H4 (cell line): ENCODE measurements at regions not wholly inside any gene's neighbourhood (a gene's known extent, or its start where the extent isn't known, plus 50 kb on each side); places are given as distances from the start of the nearest gene placed in this dataset.
"Not testable (repeated sequence)": the region's sequence is repeated elsewhere in the genome, so short reads cannot be mapped to it uniquely, and the experiment has no call there.

Experiments used
- DNase-seq: peaks from one replicate; pipeline ENCODE4 v3.0.0-alpha.2; 2015; ENCODE audit warnings: low spot score

- no peak for DNase-seq
Observed at GRCh38 chr2:167843657-167844056, 403.7 kb downstream of the STK39 start.

DNA sequence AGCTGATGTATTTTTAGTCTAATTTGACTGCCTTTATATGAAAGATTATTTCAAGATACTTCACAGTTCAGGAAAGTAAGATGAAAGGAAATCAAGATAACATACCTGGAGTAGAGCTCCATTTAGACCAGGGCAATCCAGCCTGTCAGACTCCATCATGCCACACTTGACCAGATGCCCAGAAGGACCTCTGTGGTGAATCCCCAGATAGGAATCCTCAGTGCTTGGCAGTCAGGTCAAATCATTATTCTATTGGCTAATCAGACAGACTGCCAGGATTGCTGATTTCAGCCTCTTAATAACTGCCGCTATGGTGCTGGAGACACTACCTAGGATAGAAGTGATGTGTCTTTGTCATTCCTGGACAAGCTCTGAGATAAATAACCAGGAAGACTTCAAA is 404.2 kb downstream of the STK39 start:
- no peak for DNase-seq

DNA sequence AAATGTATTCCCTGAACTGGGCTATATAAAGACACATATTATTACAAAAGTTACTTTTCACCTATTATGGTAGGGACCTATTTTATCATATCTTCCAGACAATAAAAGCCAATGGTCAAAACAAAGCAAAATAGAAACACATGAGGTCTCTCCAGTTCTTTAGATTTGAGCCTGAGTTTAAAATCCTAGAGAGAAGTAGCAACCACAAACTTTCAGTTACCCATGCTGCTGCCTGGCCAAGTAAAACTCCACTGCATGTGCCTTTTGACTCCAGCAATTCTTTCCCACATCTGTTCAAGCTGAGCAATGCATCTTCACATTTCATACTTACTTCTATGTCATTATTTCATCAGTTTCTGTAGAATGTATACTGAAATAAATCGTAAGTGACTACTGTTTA is 405.3 kb downstream of the STK39 start:
- no peak for DNase-seq

DNA sequence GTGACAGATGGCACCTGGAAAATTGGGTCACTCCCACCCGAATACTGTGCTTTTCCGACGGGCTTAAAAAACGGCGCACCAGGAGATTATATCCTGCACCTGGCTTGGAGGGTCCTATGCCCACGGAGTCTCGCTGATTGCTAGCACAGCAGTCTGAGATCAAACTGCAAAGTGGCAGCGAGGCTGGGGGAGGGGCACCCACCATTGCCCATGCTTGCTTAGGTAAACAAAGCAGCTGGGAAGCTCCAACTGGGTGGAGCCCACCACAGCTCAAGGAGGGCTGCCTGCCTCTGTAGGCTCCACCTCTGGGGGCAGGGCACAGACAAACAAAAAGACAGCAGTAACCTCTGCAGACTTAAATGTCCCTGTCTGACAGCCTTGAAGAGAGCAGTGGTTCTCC is 412.1 kb downstream of the STK39 start:
- DNase-seq: not testable (repeated sequence)

DNA sequence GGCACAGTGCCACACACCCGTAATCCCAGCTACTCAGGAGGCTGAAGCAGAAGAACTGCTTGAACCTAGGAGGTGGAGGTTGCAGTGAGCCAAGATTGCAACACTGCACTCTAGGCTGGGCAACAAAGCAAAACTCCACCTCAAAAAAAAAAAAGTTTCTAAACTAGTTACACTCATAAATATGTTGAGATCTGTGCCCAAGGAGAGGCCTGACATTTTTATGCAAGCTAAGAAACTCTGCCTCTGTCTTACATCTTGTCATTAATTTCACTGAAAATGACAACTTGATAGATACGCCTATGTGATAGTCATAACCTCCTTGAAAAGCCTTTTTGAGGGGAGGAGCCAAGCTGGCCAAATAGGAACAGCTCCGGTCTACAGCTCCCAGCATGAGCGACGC is 412.7 kb downstream of the STK39 start:
- DNase-seq: no peak

GRCh38 chr2:167833294-167833693 is 414.1 kb downstream of the STK39 start:
- DNase-seq: no peak

- DNase-seq: no peak
Observed at GRCh38 chr2:167832868-167833287, 414.5 kb downstream of the STK39 start.

GRCh38 chr2:167827352-167828097 is 419.9 kb downstream of the STK39 start:
- no peak for DNase-seq

- no peak for DNase-seq
Observed at GRCh38 chr2:167826906-167827305, 420.5 kb downstream of the STK39 start.

DNA sequence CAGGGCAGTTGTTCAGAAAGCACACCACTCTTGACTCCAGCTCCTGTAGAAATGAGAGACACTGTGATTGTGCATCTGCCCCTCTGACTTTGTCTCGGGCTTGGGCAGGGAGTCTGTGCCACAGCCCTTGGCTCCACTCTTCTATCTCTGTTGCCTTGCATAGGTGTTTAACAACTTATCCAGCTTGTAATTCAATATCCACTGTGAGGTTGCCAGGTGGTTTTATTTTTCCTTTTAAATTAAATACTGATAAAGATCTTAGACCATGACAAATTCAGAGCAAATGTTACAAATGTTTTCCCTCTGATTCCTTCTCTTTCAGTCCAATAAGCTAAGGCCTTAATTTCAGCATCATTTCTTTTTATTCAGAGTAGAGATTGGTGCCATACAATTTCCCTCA is 421.7 kb downstream of the STK39 start:
- no peak for DNase-seq

- DNase-seq: no peak
Observed at GRCh38 chr2:167822690-167823465, 424.5 kb downstream of the STK39 start.

- DNase-seq: no peak
Observed at GRCh38 chr2:167820488-167820887, 426.9 kb downstream of the STK39 start.

GRCh38 chr2:167818521-167818920 is 428.9 kb downstream of the STK39 start:
- DNase-seq: no peak

DNA sequence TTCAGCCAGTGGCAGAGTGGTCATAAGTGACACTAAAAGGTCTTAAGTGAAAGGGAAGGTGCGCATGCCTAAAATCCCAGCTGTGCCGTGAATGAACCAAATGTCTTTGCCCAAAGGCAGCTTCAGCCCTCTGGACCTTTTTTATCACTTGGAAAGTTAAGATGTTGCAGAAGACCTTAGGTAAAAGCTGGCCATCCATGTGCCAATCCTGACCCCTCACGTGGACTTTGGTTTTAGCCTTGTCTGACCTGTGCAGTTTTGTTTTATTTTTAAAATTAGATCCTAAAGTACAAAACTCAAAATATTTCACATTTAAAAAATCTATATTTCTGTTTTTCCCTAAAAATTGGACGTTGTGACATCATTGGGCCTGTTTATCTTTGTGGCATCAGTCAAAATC is 429.5 kb downstream of the STK39 start:
- no peak for DNase-seq

DNA sequence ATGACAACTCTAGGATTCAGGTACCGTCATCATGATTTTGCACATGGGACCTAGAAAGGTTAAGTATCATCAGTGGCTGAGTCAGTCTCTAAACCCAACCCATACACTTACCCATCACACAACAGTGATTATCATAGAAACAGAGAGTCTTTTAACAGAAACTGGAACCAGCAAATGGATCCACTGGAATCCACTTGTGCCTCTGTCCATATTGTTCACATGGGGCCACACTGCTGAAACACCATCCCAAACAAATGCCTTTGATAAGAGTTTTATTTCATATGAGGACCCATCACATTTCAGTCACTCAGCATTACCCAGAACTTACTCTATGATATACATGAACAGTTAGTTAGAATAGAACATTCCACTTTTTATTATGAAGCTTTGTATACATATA is 430.0 kb downstream of the STK39 start:
- no peak for DNase-seq

DNA sequence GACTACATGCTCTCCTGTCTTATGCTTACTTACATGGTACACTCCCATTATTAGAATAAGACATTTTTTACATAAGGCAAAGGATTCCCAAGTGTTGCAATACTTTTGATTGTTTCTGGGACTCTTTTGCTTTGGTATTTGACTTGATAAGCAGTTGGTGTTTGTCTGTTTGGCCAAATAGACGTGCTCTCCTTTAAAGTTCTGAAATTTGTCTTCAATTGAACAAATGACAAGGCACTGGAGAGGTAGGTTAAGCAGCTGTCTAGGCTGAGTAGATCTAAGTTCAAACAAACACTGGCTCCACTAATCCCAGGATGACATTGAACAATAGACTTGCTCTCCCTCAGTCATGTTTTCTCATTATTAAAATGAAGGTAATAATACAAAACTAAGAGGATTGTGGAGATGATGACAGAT is 430.5 kb downstream of the STK39 start:
- DNase-seq: no peak

GRCh38 chr2:167814881-167815718 is 432.3 kb downstream of the STK39 start:
- DNase-seq: no peak

DNA sequence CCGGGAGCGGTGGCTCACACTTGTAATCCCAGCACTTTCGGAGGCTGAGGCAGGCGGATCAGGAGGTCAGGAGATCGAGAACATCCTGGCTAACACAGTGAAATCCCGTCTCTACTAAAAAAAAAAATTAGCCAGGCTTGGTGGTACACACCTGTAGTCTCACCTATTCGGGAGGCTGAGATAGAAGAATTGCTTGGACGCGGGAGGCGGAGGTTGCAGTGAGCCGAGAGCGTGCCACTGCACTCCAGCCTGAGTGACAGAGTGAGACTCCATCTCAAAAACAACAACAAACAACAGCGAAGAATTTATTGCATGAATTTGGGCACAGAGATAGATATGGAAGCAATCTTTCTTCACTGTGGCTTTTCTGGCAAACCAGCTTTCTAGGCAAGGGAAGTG is 432.9 kb downstream of the STK39 start:
- DNase-seq: not testable (repeated sequence)

DNA sequence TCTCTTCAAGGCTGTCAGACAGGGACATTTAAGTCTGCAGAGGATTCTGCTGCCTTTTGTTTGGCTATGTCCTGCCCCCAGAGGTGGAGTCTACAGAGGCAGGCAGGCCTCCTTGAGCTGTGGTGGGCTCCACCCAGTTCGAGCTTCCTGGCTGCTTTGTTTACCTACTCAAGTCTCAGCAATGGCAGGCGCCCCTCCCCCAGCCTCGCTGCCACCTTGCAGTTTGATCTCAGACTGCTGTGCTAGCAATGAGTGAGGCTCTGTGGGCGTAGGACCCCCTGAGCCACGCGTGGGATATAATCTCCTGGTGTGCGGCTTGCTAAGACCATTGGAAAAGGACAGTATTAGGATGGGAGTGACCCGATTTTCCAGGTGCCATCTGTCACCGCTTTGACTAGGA is 437.6 kb downstream of the STK39 start:
- DNase-seq: not testable (repeated sequence)

- no peak for DNase-seq
Observed at GRCh38 chr2:167803449-167803988, 443.9 kb downstream of the STK39 start.

- DNase-seq: no peak
Observed at GRCh38 chr2:167794554-167795255, 452.7 kb downstream of the STK39 start.
